ENCODE measurements at regions not wholly inside any gene's neighbourhood (a gene's known extent, or its start where the extent isn't known, plus 50 kb on each side); places are given as distances from the start of the nearest gene placed in this dataset.

- Histone ChIP-seq H3K27ac (ENCODE audit: low read length) (no peak overlapping the region), H3K4me2 (ENCODE audit: low read depth, low read length, poor library complexity, severe bottlenecking) (no peak overlapping the region)
- DNase-seq = no peak
Measured at GRCh38 chr21:29448766-29449165, 150.0 kb downstream of the BACH1 start.

GRCh38 chr21:29449306-29449950, 150.7 kb downstream of the BACH1 start:
- H3K27ac ChIP-seq (ENCODE audit: low read length) = no peak overlapping the region
- H4K20me1 ChIP-seq (ENCODE audit: insufficient read depth, low read depth, low read length) = no peaks in the 10 kb centered on the region

More at GRCh38 chr21:29448766-29449165, 150.0 kb downstream of the BACH1 start:
- Histone ChIP-seq H3K9me3 (ENCODE audit: low read length) (no peaks in the 10 kb centered on the region), H3K27me3 (ENCODE audit: low read length) (no peaks in the 10 kb centered on the region), H3K9me2 (replicated peaks; ENCODE audit: insufficient read depth, low read length) (no peaks in the 10 kb centered on the region), H4K20me1 (ENCODE audit: insufficient read depth, low read depth, low read length) (no peaks in the 10 kb centered on the region), H3K36me3 (ENCODE audit: insufficient read depth, low read length) (no peaks in the 10 kb centered on the region), H2AFZ (ENCODE audit: low read length) (no peak overlapping the region), H3K79me2 (ENCODE audit: low read length) (no peaks in the 10 kb centered on the region), H3K4me3 (ENCODE audit: low read length) (no peak overlapping the region), H3K4me1 (ENCODE audit: low read length) (peaks cover 12% of the 10 kb centered on the region), H3K9ac (ENCODE audit: low read length) (no peak overlapping the region)

GRCh38 chr21:29450058-29450457, 151.3 kb downstream of the BACH1 start:
- Histone ChIP-seq H3K79me2 (ENCODE audit: low read length) (no peaks in the 10 kb centered on the region), H3K36me3 (ENCODE audit: insufficient read depth, low read length) (no peaks in the 10 kb centered on the region), H3K27ac (ENCODE audit: low read length) (no peak overlapping the region), H3K9me3 (ENCODE audit: low read length) (no peaks in the 10 kb centered on the region), H3K27me3 (ENCODE audit: low read length) (no peaks in the 10 kb centered on the region), H4K20me1 (ENCODE audit: insufficient read depth, low read depth, low read length) (no peaks in the 10 kb centered on the region), H3K9ac (ENCODE audit: low read length) (no peak overlapping the region), H2AFZ (ENCODE audit: low read length) (no peak overlapping the region), H3K4me1 (ENCODE audit: low read length) (peaks cover 18% of the 10 kb centered on the region), H3K9me2 (replicated peaks; ENCODE audit: insufficient read depth, low read length) (no peaks in the 10 kb centered on the region), H3K4me2 (ENCODE audit: low read depth, low read length, poor library complexity, severe bottlenecking) (no peak overlapping the region), H3K4me3 (ENCODE audit: low read length) (no peak overlapping the region)
- DNase-seq = no peak

More at GRCh38 chr21:29449306-29449950, 150.7 kb downstream of the BACH1 start:
- Histone ChIP-seq H3K27me3 (ENCODE audit: low read length) (no peaks in the 10 kb centered on the region), H3K4me2 (ENCODE audit: low read depth, low read length, poor library complexity, severe bottlenecking) (no peak overlapping the region), H3K9me2 (replicated peaks; ENCODE audit: insufficient read depth, low read length) (no peaks in the 10 kb centered on the region), H3K9me3 (ENCODE audit: low read length) (no peaks in the 10 kb centered on the region), H2AFZ (ENCODE audit: low read length) (no peak overlapping the region), H3K9ac (ENCODE audit: low read length) (no peak overlapping the region), H3K79me2 (ENCODE audit: low read length) (no peaks in the 10 kb centered on the region), H3K4me1 (ENCODE audit: low read length) (peaks cover 18% of the 10 kb centered on the region), H3K36me3 (ENCODE audit: insufficient read depth, low read length) (no peaks in the 10 kb centered on the region), H3K4me3 (ENCODE audit: low read length) (no peak overlapping the region)
- no peak for DNase-seq

DNA sequence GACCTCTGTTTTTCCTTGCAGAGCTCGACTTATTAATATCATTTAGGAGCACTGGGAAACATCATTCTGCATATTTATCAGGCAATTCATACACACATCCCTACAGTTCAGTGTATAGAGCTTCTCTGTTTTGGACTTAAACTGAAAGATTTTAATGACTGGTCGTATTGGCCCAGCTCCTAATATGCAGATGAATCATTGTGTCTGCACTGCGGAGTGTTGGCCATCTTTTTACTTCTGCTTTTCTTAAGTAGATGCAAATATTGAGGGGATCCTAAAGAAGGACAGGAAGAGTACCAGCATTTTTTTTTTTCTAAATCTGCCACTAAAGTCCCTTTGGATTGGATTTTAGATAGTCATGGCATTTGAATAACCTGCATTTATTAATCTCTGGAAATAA, 154.8 kb downstream of the BACH1 start:
- DNase-seq = peak; percentile 79
- H2AFZ ChIP-seq (ENCODE audit: low read length) = peak overlapping the region; percentile 32; the same call in 1 of the 2 replicates
- H3K36me3 ChIP-seq (ENCODE audit: insufficient read depth, low read length) = no peaks in the 10 kb centered on the region
- H3K9ac ChIP-seq (ENCODE audit: low read length) = no peak overlapping the region
- H3K4me1 ChIP-seq (ENCODE audit: low read length) = peaks cover 18% of the 10 kb centered on the region
- H4K20me1 ChIP-seq (ENCODE audit: insufficient read depth, low read depth, low read length) = no peaks in the 10 kb centered on the region
- H3K27ac ChIP-seq (ENCODE audit: low read length) = peak overlapping the region; percentile 49; the same call in 1 of the 2 replicates
- H3K27me3 ChIP-seq (ENCODE audit: low read length) = no peaks in the 10 kb centered on the region
- H3K4me3 ChIP-seq (ENCODE audit: low read length) = no peak overlapping the region
- peak overlapping the region; percentile 58 for H3K4me2 ChIP-seq (ENCODE audit: low read depth, low read length, poor library complexity, severe bottlenecking)
- no peaks in the 10 kb centered on the region for H3K9me3 ChIP-seq (ENCODE audit: low read length)
- H3K9me2 ChIP-seq (replicated peaks; ENCODE audit: insufficient read depth, low read length) = no peaks in the 10 kb centered on the region
- H3K79me2 ChIP-seq (ENCODE audit: low read length) = no peaks in the 10 kb centered on the region

DNA sequence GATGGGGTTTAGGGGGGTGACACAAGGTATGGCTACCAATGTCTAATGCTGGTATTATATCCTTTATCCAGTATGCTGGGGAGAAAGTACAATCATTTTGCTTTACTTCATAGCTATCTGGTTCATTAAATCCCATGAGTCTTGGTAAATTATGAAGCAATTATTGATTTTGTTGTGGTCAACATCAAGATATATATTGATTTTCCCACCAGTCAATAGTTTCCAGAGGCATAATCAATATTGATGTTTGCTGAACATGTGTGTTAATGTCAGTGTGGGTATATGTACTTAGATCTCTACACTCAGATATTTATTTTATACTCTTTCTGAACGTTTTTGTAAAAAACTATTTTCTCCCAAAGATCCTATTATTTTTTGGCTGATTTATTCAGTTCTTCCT, 155.5 kb downstream of the BACH1 start:
- peak overlapping the region; percentile 38; the same call in 1 of the 2 replicates for H3K27ac ChIP-seq (ENCODE audit: low read length)
- H3K27me3 ChIP-seq (ENCODE audit: low read length) = no peaks in the 10 kb centered on the region
- H3K9me2 ChIP-seq (replicated peaks; ENCODE audit: insufficient read depth, low read length) = no peaks in the 10 kb centered on the region
- H3K9me3 ChIP-seq (ENCODE audit: low read length) = no peaks in the 10 kb centered on the region
- no peak overlapping the region for H2AFZ ChIP-seq (ENCODE audit: low read length)
- peak overlapping the region; percentile 58 for H3K4me2 ChIP-seq (ENCODE audit: low read depth, low read length, poor library complexity, severe bottlenecking)
- no peak overlapping the region for H3K4me3 ChIP-seq (ENCODE audit: low read length)
- DNase-seq = no peak
- no peaks in the 10 kb centered on the region for H3K79me2 ChIP-seq (ENCODE audit: low read length)
- H3K4me1 ChIP-seq (ENCODE audit: low read length) = peaks cover 18% of the 10 kb centered on the region
- H3K9ac ChIP-seq (ENCODE audit: low read length) = no peak overlapping the region
- no peaks in the 10 kb centered on the region for H3K36me3 ChIP-seq (ENCODE audit: insufficient read depth, low read length)
- no peaks in the 10 kb centered on the region for H4K20me1 ChIP-seq (ENCODE audit: insufficient read depth, low read depth, low read length)

DNA sequence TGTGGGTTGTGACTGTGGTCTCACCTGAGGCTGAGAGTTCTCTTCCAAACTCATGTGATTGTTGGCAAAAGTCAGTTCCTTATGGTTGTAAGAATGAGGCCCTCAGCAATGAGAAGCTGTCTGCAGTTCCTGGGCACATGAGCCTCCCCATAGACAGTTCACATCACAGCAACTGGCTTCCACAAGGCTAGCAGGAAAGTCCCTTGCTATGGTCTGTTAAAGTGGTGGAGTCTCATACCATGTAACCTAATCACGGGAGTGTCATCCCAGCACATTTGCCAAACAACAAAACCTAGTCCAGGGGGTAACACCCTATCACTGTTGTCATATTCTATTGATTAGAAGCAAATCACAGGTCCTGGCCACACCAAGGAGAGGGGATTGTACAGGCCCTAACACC, 163.8 kb downstream of the BACH1 start:
- no peaks in the 10 kb centered on the region for H3K9me2 ChIP-seq (replicated peaks; ENCODE audit: insufficient read depth, low read length)
- no peak overlapping the region for H3K4me2 ChIP-seq (ENCODE audit: low read depth, low read length, poor library complexity, severe bottlenecking)
- H3K79me2 ChIP-seq (ENCODE audit: low read length) = no peaks in the 10 kb centered on the region
- H3K4me1 ChIP-seq (ENCODE audit: low read length) = no peaks in the 10 kb centered on the region
- H3K27ac ChIP-seq (ENCODE audit: low read length) = no peak overlapping the region
- no peaks in the 10 kb centered on the region for H4K20me1 ChIP-seq (ENCODE audit: insufficient read depth, low read depth, low read length)
- no peak for DNase-seq
- no peak overlapping the region for H3K4me3 ChIP-seq (ENCODE audit: low read length)
- no peaks in the 10 kb centered on the region for H3K27me3 ChIP-seq (ENCODE audit: low read length)
- no peaks in the 10 kb centered on the region for H3K36me3 ChIP-seq (ENCODE audit: insufficient read depth, low read length)
- H2AFZ ChIP-seq (ENCODE audit: low read length) = no peak overlapping the region
- H3K9ac ChIP-seq (ENCODE audit: low read length) = no peak overlapping the region
- H3K9me3 ChIP-seq (ENCODE audit: low read length) = no peaks in the 10 kb centered on the region

DNA sequence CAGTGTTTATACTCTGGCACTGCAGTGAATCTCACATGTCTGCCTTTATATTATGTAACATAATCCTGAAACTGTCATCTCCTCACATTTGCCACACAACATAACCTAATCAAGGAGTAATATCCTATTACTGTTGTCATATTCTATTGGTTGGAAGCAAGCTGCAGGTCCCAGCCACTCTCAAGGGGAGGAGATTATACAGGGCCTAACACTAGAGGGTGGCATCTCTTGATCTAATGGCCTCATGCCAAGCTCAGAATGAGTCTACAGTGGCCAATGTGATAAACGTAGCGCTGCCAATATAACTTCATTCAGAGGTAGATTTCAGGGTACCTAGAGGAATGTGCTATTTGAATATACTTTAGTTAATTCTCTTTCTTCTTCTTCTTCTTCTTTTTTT, 166.8 kb downstream of the BACH1 start:
- H2AFZ ChIP-seq (ENCODE audit: low read length) = no peak overlapping the region
- H3K27me3 ChIP-seq (ENCODE audit: low read length) = no peaks in the 10 kb centered on the region
- peaks cover 4% of the 10 kb centered on the region; the same call in 1 of the 2 replicates for H3K4me1 ChIP-seq (ENCODE audit: low read length)
- H3K9me3 ChIP-seq (ENCODE audit: low read length) = no peaks in the 10 kb centered on the region
- H3K9me2 ChIP-seq (replicated peaks; ENCODE audit: insufficient read depth, low read length) = no peaks in the 10 kb centered on the region
- no peaks in the 10 kb centered on the region for H4K20me1 ChIP-seq (ENCODE audit: insufficient read depth, low read depth, low read length)
- DNase-seq = no peak
- no peaks in the 10 kb centered on the region for H3K36me3 ChIP-seq (ENCODE audit: insufficient read depth, low read length)
- no peak overlapping the region for H3K9ac ChIP-seq (ENCODE audit: low read length)
- H3K79me2 ChIP-seq (ENCODE audit: low read length) = no peaks in the 10 kb centered on the region
- no peak overlapping the region for H3K4me2 ChIP-seq (ENCODE audit: low read depth, low read length, poor library complexity, severe bottlenecking)
- H3K27ac ChIP-seq (ENCODE audit: low read length) = no peak overlapping the region
- H3K4me3 ChIP-seq (ENCODE audit: low read length) = no peak overlapping the region

- Histone ChIP-seq H3K9me2 (replicated peaks; ENCODE audit: insufficient read depth, low read length) (no peaks in the 10 kb centered on the region), H3K4me3 (ENCODE audit: low read length) (no peak overlapping the region), H3K4me1 (ENCODE audit: low read length) (peaks cover 8% of the 10 kb centered on the region; the same call in 1 of the 2 replicates), H4K20me1 (ENCODE audit: insufficient read depth, low read depth, low read length) (no peaks in the 10 kb centered on the region), H3K4me2 (ENCODE audit: low read depth, low read length, poor library complexity, severe bottlenecking) (no peak overlapping the region), H3K27me3 (ENCODE audit: low read length) (no peaks in the 10 kb centered on the region), H2AFZ (ENCODE audit: low read length) (no peak overlapping the region), H3K36me3 (ENCODE audit: insufficient read depth, low read length) (no peaks in the 10 kb centered on the region), H3K9me3 (ENCODE audit: low read length) (no peaks in the 10 kb centered on the region), H3K9ac (ENCODE audit: low read length) (no peak overlapping the region), H3K27ac (ENCODE audit: low read length) (no peak overlapping the region), H3K79me2 (ENCODE audit: low read length) (no peaks in the 10 kb centered on the region)
- DNase-seq = no peak
Measured at GRCh38 chr21:29466532-29466931, 167.8 kb downstream of the BACH1 start.
